GM23338 (cell line): ENCODE measurements at regions not wholly inside any gene's neighbourhood (a gene's known extent, or its start where the extent isn't known, plus 50 kb on each side); places are given as distances from the start of the nearest gene placed in this dataset.

Experiments used
- ATAC-seq: fragments of 200-7000 bp; cut with Tn5 transposase; 3 replicates; pipeline ENCODE4 v1.9.1; 2020
- DNase-seq: peaks from one replicate; pipeline ENCODE4 v3.0.0-alpha.2; 2015; ENCODE audit warnings: low spot score
- H2AFZ ChIP-seq: fragments of 200-600 bp; sonication (generic); 2 replicates; pipeline ENCODE4 v1.8.0; 2016; ENCODE audit warnings: antibody characterized with exemption, mild to moderate bottlenecking, moderate library complexity
- H3F3A ChIP-seq: fragments of 200-600 bp; sonication (generic); replicated peaks from 2 replicates; pipeline ENCODE4 v1.8.0; 2017; ENCODE audit warnings: antibody characterized with exemption, mixed run types, low read depth
- H3K27ac ChIP-seq: fragments of 200-600 bp; sonication (generic); 2 replicates; pipeline ENCODE4 v1.6.1; 2016; ENCODE audit warnings: low read depth
- H3K27me3 ChIP-seq: fragments of 200-600 bp; sonication (generic); 2 replicates; pipeline ENCODE4 v1.8.0; 2016; ENCODE audit warnings: mild to moderate bottlenecking, mixed run types, moderate library complexity; ENCODE audit not compliant: insufficient read depth
- H3K36me3 ChIP-seq: fragments of 200-600 bp; sonication (generic); 2 replicates; pipeline ENCODE4 v1.8.0; 2016; ENCODE audit warnings: mild to moderate bottlenecking; ENCODE audit not compliant: insufficient read depth
- H3K4me1 ChIP-seq: fragments of 200-600 bp; sonication (generic); 2 replicates; pipeline ENCODE4 v1.8.0; 2016; ENCODE audit warnings: mild to moderate bottlenecking, moderate library complexity; ENCODE audit not compliant: insufficient read depth
- H3K4me2 ChIP-seq: fragments of 200-600 bp; sonication (generic); 2 replicates; pipeline ENCODE4 v1.7.1; 2017; ENCODE audit warnings: mixed run types
- H3K4me3 ChIP-seq: fragments of 200-600 bp; sonication (generic); 2 replicates; pipeline ENCODE4 v1.6.1; 2016; ENCODE audit warnings: mixed run types
- H3K79me2 ChIP-seq: fragments of 200-600 bp; sonication (generic); replicated peaks from 2 replicates; pipeline ENCODE4 v1.8.0; 2017; ENCODE audit warnings: mild to moderate bottlenecking; ENCODE audit not compliant: insufficient read depth
- H3K9me2 ChIP-seq: fragments of 200-600 bp; sonication (generic); 2 replicates; pipeline ENCODE4 v1.8.0; 2017; ENCODE audit not compliant: insufficient read depth
- H4K20me1 ChIP-seq: fragments of 200-600 bp; sonication (generic); replicated peaks from 2 replicates; pipeline ENCODE4 v1.8.0; 2017; ENCODE audit warnings: mild to moderate bottlenecking; ENCODE audit not compliant: insufficient read depth
- H3K27ac Mint-ChIP-seq: 2 replicates; pipeline ENCODE4 v1.8.0; 2020; ENCODE audit warnings: inconsistent platforms, mild to moderate bottlenecking, moderate library complexity, mixed read lengths
- H3K27me3 Mint-ChIP-seq: 3 replicates; pipeline ENCODE4 v1.8.0; 2022; ENCODE audit warnings: low read depth, mild to moderate bottlenecking, moderate library complexity, mixed read lengths, inconsistent platforms; ENCODE audit not compliant: insufficient read depth, poor library complexity
- H3K36me3 Mint-ChIP-seq: 3 replicates; pipeline ENCODE4 v1.8.0; 2021; ENCODE audit warnings: low read depth, mild to moderate bottlenecking, inconsistent platforms, moderate library complexity, mixed read lengths
- H3K4me1 Mint-ChIP-seq: 3 replicates; pipeline ENCODE4 v1.8.0; 2020; ENCODE audit warnings: mild to moderate bottlenecking, inconsistent platforms, mixed read lengths
- H3K4me3 Mint-ChIP-seq: 3 replicates; pipeline ENCODE4 v1.8.0; 2021; ENCODE audit warnings: moderate library complexity, mild to moderate bottlenecking, inconsistent platforms, mixed read lengths
- H3K9me3 Mint-ChIP-seq: 3 replicates; pipeline ENCODE4 v1.8.0; 2020; ENCODE audit warnings: moderate library complexity, mild to moderate bottlenecking, inconsistent platforms, mixed read lengths
- CREB1 ChIP-seq: fragments of 250-450 bp; sonication (Bioruptor Pico); IDR thresholded peaks from 2 replicates; pipeline ENCODE4 v1.5.0; 2020; ENCODE audit warnings: low read depth, mild to moderate bottlenecking, moderate library complexity
- EZH2 ChIP-seq: fragments of 200-600 bp; sonication (generic); IDR thresholded peaks from one replicate; pipeline ENCODE4 v1.8.0; 2017; ENCODE audit warnings: antibody characterized with exemption, mild to moderate bottlenecking, low read depth; ENCODE audit not compliant: unreplicated experiment
- EZH2phosphoT487 ChIP-seq: fragments of 200-600 bp; sonication (generic); IDR thresholded peaks from one replicate; pipeline ENCODE4 v1.8.1; 2018; ENCODE audit warnings: antibody characterized with exemption; ENCODE audit not compliant: unreplicated experiment
- JUNB ChIP-seq: IDR thresholded peaks from one replicate; pipeline ENCODE4 v1.6.1; 2016; ENCODE audit warnings: antibody characterized with exemption; ENCODE audit not compliant: unreplicated experiment
- NANOG ChIP-seq: IDR thresholded peaks from 2 replicates; pipeline ENCODE4 v1.6.1; 2016; ENCODE audit warnings: antibody characterized with exemption, borderline replicate concordance
- POLR2AphosphoS5 ChIP-seq: IDR thresholded peaks from 2 replicates; pipeline ENCODE4 v1.6.1; 2016; ENCODE audit warnings: antibody characterized with exemption, low read depth
- STAT1 ChIP-seq: IDR thresholded peaks from one replicate; pipeline ENCODE4 v1.6.1; 2016; ENCODE audit warnings: antibody characterized with exemption; ENCODE audit not compliant: unreplicated experiment
- ZNF114 ChIP-seq: fragments of 250-450 bp; sonication (Bioruptor Pico); IDR thresholded peaks from 2 replicates; pipeline ENCODE4 v1.5.0; 2020; ENCODE audit warnings: mild to moderate bottlenecking, moderate library complexity
- ZNF331 ChIP-seq: fragments of 250-450 bp; sonication (Bioruptor Pico); IDR thresholded peaks from 2 replicates; pipeline ENCODE4 v1.5.0; 2020; ENCODE audit warnings: low read depth, mild to moderate bottlenecking, moderate library complexity
- TF ChIP-seq, protein P1 (sequence below): fragments of 250-450 bp; sonication (Bioruptor Pico); IDR thresholded peaks from 2 replicates; pipeline ENCODE4 v1.5.0; 2020; ENCODE audit warnings: mild to moderate bottlenecking, moderate library complexity
- TF ChIP-seq, protein P2 (sequence below), 2 experiments: fragments of 200-600 bp in 1 of 2; sonication (generic) in 1 of 2; conservative IDR thresholded peaks; 2 replicates each; pipeline versions ENCODE4 v1.5.1 to v1.6.1; 2016 to 2017; ENCODE audit warnings: antibody characterized with exemption in 2 of 2, low read depth in 2 of 2, mild to moderate bottlenecking in 2 of 2, moderate library complexity in 1 of 2
- TF ChIP-seq, protein P3 (sequence below): IDR thresholded peaks from one replicate; pipeline ENCODE4 v1.6.1; 2018; ENCODE audit warnings: antibody characterized with exemption; ENCODE audit not compliant: unreplicated experiment
- TF ChIP-seq, protein P4 (sequence below): IDR thresholded peaks from 2 replicates; pipeline ENCODE4 v1.6.1; 2016; ENCODE audit warnings: antibody characterized with exemption

DNA sequence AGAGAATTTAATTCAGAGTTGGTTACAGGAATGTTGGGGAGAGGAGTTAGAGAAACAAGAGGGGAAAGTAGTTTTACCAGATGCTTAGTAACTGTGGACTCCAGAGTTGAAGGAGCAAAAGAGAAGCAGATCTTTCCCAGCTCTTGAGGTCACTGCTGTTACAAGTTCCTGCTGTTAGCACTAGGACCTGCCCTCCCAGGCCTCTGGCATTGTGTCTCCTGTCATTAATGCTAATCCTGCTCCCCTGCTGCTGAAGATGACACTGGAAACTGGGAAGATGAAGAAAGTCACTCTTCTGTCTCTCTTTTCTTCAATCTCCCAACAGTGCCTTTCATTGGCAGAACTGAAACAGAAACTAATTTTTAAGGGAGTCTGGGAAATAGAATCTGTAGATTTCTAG, 845.6 kb downstream of the ADGRL2 start (continued):
- TF ChIP-seq, protein P1, sequence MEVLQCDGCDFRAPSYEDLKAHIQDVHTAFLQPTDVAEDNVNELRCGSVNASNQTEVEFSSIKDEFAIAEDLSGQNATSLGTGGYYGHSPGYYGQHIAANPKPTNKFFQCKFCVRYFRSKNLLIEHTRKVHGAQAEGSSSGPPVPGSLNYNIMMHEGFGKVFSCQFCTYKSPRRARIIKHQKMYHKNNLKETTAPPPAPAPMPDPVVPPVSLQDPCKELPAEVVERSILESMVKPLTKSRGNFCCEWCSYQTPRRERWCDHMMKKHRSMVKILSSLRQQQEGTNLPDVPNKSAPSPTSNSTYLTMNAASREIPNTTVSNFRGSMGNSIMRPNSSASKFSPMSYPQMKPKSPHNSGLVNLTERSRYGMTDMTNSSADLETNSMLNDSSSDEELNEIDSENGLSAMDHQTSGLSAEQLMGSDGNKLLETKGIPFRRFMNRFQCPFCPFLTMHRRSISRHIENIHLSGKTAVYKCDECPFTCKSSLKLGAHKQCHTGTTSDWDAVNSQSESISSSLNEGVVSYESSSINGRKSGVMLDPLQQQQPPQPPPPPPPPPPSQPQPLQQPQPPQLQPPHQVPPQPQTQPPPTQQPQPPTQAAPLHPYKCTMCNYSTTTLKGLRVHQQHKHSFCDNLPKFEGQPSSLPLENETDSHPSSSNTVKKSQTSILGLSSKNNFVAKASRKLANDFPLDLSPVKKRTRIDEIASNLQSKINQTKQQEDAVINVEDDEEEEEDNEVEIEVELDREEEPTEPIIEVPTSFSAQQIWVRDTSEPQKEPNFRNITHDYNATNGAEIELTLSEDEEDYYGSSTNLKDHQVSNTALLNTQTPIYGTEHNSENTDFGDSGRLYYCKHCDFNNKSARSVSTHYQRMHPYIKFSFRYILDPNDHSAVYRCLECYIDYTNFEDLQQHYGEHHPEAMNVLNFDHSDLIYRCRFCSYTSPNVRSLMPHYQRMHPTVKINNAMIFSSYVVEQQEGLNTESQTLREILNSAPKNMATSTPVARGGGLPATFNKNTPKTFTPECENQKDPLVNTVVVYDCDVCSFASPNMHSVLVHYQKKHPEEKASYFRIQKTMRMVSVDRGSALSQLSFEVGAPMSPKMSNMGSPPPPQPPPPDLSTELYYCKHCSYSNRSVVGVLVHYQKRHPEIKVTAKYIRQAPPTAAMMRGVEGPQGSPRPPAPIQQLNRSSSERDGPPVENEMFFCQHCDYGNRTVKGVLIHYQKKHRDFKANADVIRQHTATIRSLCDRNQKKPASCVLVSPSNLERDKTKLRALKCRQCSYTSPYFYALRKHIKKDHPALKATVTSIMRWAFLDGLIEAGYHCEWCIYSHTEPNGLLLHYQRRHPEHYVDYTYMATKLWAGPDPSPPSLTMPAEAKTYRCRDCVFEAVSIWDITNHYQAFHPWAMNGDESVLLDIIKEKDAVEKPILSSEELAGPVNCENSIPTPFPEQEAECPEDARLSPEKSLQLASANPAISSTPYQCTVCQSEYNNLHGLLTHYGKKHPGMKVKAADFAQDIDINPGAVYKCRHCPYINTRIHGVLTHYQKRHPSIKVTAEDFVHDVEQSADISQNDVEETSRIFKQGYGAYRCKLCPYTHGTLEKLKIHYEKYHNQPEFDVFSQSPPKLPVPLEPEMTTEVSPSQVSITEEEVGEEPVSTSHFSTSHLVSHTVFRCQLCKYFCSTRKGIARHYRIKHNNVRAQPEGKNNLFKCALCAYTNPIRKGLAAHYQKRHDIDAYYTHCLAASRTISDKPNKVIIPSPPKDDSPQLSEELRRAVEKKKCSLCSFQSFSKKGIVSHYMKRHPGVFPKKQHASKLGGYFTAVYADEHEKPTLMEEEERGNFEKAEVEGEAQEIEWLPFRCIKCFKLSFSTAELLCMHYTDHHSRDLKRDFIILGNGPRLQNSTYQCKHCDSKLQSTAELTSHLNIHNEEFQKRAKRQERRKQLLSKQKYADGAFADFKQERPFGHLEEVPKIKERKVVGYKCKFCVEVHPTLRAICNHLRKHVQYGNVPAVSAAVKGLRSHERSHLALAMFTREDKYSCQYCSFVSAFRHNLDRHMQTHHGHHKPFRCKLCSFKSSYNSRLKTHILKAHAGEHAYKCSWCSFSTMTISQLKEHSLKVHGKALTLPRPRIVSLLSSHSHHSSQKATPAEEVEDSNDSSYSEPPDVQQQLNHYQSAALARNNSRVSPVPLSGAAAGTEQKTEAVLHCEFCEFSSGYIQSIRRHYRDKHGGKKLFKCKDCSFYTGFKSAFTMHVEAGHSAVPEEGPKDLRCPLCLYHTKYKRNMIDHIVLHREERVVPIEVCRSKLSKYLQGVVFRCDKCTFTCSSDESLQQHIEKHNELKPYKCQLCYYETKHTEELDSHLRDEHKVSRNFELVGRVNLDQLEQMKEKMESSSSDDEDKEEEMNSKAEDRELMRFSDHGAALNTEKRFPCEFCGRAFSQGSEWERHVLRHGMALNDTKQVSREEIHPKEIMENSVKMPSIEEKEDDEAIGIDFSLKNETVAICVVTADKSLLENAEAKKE: no peak; the same call in 1 of the 2 replicates

DNA sequence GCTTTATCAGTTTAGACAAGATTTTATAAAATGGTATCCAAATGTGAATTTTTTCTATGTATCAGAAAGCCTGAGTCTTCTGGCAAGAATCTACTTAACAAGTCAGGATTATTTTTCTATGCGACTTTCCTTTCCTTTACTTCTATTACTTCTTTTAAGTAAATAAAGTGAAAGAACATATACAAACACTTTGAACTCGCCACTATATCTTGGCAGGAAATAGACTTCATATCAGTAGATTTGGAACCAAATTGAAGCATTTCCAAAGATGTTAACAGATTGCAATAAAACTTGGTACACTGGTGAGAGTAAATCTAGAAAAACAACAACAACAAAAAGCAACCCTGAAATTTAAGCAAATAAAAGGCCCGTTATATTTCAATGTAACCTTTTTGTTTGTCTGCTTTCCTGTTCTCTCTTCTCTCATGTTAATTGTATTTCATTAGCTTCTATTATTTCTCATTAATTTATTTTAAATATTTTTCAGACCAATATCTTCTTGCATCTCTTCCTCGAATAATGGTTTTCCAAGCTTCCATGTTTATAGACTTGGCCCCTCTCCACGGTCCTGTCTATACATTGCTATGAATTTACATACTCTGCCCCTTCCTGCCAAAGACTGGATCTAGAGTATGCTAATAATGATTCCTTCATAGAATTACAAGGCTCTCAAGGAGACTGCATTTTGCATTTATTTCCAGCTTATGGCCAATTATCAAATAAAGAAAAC, 843.6 kb downstream of the ADGRL2 start:
- H3K4me1 Mint-ChIP-seq: peaks cover 8% of the 10 kb centered on the region; the same call in 2 of the 3 replicates
- H3K36me3 Mint-ChIP-seq: no peaks in the 10 kb centered on the region
- Histone ChIP-seq H3K4me1 (no peaks in the 10 kb centered on the region), H3K27me3 (no peaks in the 10 kb centered on the region), H3K4me2 (no peak overlapping the region), H4K20me1 (no peaks in the 10 kb centered on the region), H3K36me3 (no peaks in the 10 kb centered on the region), H3K27ac (no peak overlapping the region), H3K79me2 (no peaks in the 10 kb centered on the region), H3K9me2 (no peaks in the 10 kb centered on the region; the same call in 1 of the 2 replicates), H3K4me3 (no peak overlapping the region), H3F3A (no peaks in the 10 kb centered on the region), H2AFZ (no peak overlapping the region)
- no peak for ATAC-seq
- no peak overlapping the region for H3K4me3 Mint-ChIP-seq
- H3K27me3 Mint-ChIP-seq: no peaks in the 10 kb centered on the region
- H3K9me3 Mint-ChIP-seq: no peaks in the 10 kb centered on the region
- no peak for DNase-seq
- H3K27ac Mint-ChIP-seq: no peak overlapping the region
- TF ChIP-seq ZNF331 (CRISPR knock-in tag) (no peak), NANOG (no peak), EZH2 (no peak), CREB1 (CRISPR knock-in tag) (no peak), EZH2phosphoT487 (no peak), JUNB (no peak), ZNF114 (CRISPR knock-in tag) (no peak), POLR2AphosphoS5 (no peak), STAT1 (no peak)
- TF ChIP-seq, protein P2, sequence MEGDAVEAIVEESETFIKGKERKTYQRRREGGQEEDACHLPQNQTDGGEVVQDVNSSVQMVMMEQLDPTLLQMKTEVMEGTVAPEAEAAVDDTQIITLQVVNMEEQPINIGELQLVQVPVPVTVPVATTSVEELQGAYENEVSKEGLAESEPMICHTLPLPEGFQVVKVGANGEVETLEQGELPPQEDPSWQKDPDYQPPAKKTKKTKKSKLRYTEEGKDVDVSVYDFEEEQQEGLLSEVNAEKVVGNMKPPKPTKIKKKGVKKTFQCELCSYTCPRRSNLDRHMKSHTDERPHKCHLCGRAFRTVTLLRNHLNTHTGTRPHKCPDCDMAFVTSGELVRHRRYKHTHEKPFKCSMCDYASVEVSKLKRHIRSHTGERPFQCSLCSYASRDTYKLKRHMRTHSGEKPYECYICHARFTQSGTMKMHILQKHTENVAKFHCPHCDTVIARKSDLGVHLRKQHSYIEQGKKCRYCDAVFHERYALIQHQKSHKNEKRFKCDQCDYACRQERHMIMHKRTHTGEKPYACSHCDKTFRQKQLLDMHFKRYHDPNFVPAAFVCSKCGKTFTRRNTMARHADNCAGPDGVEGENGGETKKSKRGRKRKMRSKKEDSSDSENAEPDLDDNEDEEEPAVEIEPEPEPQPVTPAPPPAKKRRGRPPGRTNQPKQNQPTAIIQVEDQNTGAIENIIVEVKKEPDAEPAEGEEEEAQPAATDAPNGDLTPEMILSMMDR (conservative IDR thresholded peaks at IDR 0.05; ENCODE audit: low read depth in 2 of 2): no peak
- TF ChIP-seq, protein P3, sequence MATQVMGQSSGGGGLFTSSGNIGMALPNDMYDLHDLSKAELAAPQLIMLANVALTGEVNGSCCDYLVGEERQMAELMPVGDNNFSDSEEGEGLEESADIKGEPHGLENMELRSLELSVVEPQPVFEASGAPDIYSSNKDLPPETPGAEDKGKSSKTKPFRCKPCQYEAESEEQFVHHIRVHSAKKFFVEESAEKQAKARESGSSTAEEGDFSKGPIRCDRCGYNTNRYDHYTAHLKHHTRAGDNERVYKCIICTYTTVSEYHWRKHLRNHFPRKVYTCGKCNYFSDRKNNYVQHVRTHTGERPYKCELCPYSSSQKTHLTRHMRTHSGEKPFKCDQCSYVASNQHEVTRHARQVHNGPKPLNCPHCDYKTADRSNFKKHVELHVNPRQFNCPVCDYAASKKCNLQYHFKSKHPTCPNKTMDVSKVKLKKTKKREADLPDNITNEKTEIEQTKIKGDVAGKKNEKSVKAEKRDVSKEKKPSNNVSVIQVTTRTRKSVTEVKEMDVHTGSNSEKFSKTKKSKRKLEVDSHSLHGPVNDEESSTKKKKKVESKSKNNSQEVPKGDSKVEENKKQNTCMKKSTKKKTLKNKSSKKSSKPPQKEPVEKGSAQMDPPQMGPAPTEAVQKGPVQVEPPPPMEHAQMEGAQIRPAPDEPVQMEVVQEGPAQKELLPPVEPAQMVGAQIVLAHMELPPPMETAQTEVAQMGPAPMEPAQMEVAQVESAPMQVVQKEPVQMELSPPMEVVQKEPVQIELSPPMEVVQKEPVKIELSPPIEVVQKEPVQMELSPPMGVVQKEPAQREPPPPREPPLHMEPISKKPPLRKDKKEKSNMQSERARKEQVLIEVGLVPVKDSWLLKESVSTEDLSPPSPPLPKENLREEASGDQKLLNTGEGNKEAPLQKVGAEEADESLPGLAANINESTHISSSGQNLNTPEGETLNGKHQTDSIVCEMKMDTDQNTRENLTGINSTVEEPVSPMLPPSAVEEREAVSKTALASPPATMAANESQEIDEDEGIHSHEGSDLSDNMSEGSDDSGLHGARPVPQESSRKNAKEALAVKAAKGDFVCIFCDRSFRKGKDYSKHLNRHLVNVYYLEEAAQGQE: no peak
- TF ChIP-seq, protein P4, sequence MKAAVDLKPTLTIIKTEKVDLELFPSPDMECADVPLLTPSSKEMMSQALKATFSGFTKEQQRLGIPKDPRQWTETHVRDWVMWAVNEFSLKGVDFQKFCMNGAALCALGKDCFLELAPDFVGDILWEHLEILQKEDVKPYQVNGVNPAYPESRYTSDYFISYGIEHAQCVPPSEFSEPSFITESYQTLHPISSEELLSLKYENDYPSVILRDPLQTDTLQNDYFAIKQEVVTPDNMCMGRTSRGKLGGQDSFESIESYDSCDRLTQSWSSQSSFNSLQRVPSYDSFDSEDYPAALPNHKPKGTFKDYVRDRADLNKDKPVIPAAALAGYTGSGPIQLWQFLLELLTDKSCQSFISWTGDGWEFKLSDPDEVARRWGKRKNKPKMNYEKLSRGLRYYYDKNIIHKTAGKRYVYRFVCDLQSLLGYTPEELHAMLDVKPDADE: no peak
